Caco-2 (cell line): ENCODE measurements at regions not wholly inside any gene's neighbourhood (a gene's known extent, or its start where the extent isn't known, plus 50 kb on each side); places are given as distances from the start of the nearest gene placed in this dataset.

ENCODE experiments used
- BruUV-seq: library from RNA; stranded (reverse); fragments of 400-500 nt; replicated peaks from 2 replicates; lab custom pipeline; 2021; lab: Mats Ljungman, UMichigan
- CTCF ChIA-PET: fragments of 300-600 bp; sonication (Branson Sonifier 250); formaldehyde crosslinking; loops from one replicate; lab custom pipeline; 2022; ENCODE audit warnings: antibody characterized with exemption; lab: Charles Lee
- POLR2A ChIA-PET: fragments of 300-600 bp; sonication (Branson Sonifier 250); formaldehyde crosslinking; loops from one replicate; lab custom pipeline; 2022; ENCODE audit warnings: antibody characterized with exemption; lab: Charles Lee
- DNase-seq, 2 experiments: peaks; one replicate each; pipeline versions ENCODE4 v3.0.0 to v3.0.0-alpha.2; 2020 to 2022
- H3K27me3 ChIP-seq: replicated peaks from 2 replicates; pipeline ENCODE4 v1.6.0; 2011; ENCODE audit warnings: low read length; ENCODE audit not compliant: control insufficient read depth, insufficient read depth
- H3K36me3 ChIP-seq: 2 replicates; pipeline ENCODE4 v1.5.1; 2011; ENCODE audit warnings: low read length; ENCODE audit not compliant: control insufficient read depth, insufficient read depth
- H3K4me1 ChIP-seq: fragments of 250-450 bp; sonication (Bioruptor Pico); 2 replicates; pipeline ENCODE4 v1.5.1; 2020; ENCODE audit warnings: mild to moderate bottlenecking
- H3K4me3 ChIP-seq: 2 replicates; pipeline ENCODE4 v1.5.1; 2011; ENCODE audit warnings: low read depth, mild to moderate bottlenecking, control low read depth, low read length
- H3K9me3 ChIP-seq: fragments of 250-450 bp; sonication (Bioruptor Pico); 2 replicates; pipeline ENCODE4 v1.5.1; 2020; ENCODE audit warnings: mild to moderate bottlenecking, moderate library complexity
- H3K27ac Mint-ChIP-seq: one replicate; pipeline ENCODE4 v1.8.0; 2022; ENCODE audit warnings: mixed read lengths; ENCODE audit not compliant: unreplicated experiment
- H3K27me3 Mint-ChIP-seq: one replicate; pipeline ENCODE4 v1.8.0; 2022; ENCODE audit warnings: mixed read lengths; ENCODE audit not compliant: insufficient read depth, unreplicated experiment
- H3K36me3 Mint-ChIP-seq: one replicate; pipeline ENCODE4 v1.8.0; 2022; ENCODE audit warnings: mild to moderate bottlenecking, mixed read lengths; ENCODE audit not compliant: insufficient read depth, unreplicated experiment
- H3K4me1 Mint-ChIP-seq: one replicate; pipeline ENCODE4 v1.8.0; 2022; ENCODE audit warnings: low read depth, mixed read lengths; ENCODE audit not compliant: unreplicated experiment
- H3K4me3 Mint-ChIP-seq: one replicate; pipeline ENCODE4 v1.8.0; 2022; ENCODE audit warnings: mild to moderate bottlenecking, moderate library complexity, mixed read lengths; ENCODE audit not compliant: unreplicated experiment
- H3K9me3 Mint-ChIP-seq: one replicate; pipeline ENCODE4 v1.8.0; 2022; ENCODE audit warnings: mixed read lengths; ENCODE audit not compliant: unreplicated experiment
- intact Hi-C: fragments of 100-400 bp; cut with micrococcal nuclease; formaldehyde crosslinking; loops from one replicate; pipeline ENCODE4 v1.10.0; 2022; ENCODE audit not compliant: unreplicated experiment
- TF ChIP-seq, protein P1 (sequence below), 2 experiments: fragments of 200-600 bp in 1 of 2; IDR thresholded peaks; 1 replicate in 1 of 2; 2 replicates in 1 of 2; pipeline versions ENCODE4 v1.5.1 to v1.8.0; 2011 to 2022; ENCODE audit warnings: antibody characterized with exemption in 1 of 2, control low read depth in 1 of 2, inconsistent platforms in 1 of 2, low read depth in 1 of 2, low read length in 1 of 2, mild to moderate bottlenecking in 1 of 2, moderate library complexity in 1 of 2; ENCODE audit not compliant: insufficient read depth in 1 of 2, severe bottlenecking in 1 of 2, unreplicated experiment in 1 of 2

- DNase-seq, result no peak
- Mint-ChIP-seq H3K27me3 (no peaks in the 10 kb centered on the region), H3K9me3 (peaks cover 4% of the 10 kb centered on the region), H3K4me1 (no peaks in the 10 kb centered on the region), H3K27ac (no peak overlapping the region), H3K4me3 (no peak overlapping the region), H3K36me3 (no peaks in the 10 kb centered on the region)
- TF ChIP-seq, protein P1, sequence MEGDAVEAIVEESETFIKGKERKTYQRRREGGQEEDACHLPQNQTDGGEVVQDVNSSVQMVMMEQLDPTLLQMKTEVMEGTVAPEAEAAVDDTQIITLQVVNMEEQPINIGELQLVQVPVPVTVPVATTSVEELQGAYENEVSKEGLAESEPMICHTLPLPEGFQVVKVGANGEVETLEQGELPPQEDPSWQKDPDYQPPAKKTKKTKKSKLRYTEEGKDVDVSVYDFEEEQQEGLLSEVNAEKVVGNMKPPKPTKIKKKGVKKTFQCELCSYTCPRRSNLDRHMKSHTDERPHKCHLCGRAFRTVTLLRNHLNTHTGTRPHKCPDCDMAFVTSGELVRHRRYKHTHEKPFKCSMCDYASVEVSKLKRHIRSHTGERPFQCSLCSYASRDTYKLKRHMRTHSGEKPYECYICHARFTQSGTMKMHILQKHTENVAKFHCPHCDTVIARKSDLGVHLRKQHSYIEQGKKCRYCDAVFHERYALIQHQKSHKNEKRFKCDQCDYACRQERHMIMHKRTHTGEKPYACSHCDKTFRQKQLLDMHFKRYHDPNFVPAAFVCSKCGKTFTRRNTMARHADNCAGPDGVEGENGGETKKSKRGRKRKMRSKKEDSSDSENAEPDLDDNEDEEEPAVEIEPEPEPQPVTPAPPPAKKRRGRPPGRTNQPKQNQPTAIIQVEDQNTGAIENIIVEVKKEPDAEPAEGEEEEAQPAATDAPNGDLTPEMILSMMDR (IDR thresholded peaks at IDR 0.05; ENCODE audit: insufficient read depth in 1 of 2, low read depth in 1 of 2, low read length in 1 of 2, severe bottlenecking in 1 of 2, unreplicated experiment in 1 of 2), result no peak
- no peaks in the 10 kb centered on the region for H3K27me3 ChIP-seq
- peaks cover 22% of the 10 kb centered on the region for H3K4me1 ChIP-seq
- no peak overlapping the region for H3K4me3 ChIP-seq
- BruUV-seq, result no TSS peak
- no peaks in the 10 kb centered on the region for H3K36me3 ChIP-seq
- no peaks in the 10 kb centered on the region for H3K9me3 ChIP-seq
- ChIA-PET CTCF (no interaction called here), POLR2A (no interaction called here)
- intact Hi-C loops, result no loop called here
Observed at GRCh38 chr3:105956306-105956705, 87.5 kb upstream of the CBLB start.

- H3K27me3 Mint-ChIP-seq, result no peaks in the 10 kb centered on the region
- no peak overlapping the region for H3K4me3 ChIP-seq
- no peaks in the 10 kb centered on the region for H3K9me3 ChIP-seq
- TF ChIP-seq, protein P1 (IDR thresholded peaks at IDR 0.05; ENCODE audit: insufficient read depth in 1 of 2, low read depth in 1 of 2, low read length in 1 of 2, severe bottlenecking in 1 of 2, unreplicated experiment in 1 of 2), result no peak
- H3K36me3 ChIP-seq, result no peaks in the 10 kb centered on the region
- no peaks in the 10 kb centered on the region for H3K36me3 Mint-ChIP-seq
- CTCF ChIA-PET, result no interaction called here
- intact Hi-C loops, result no loop called here
- H3K27ac Mint-ChIP-seq, result no peak overlapping the region
- no TSS peak for BruUV-seq
- peaks cover 8% of the 10 kb centered on the region for H3K9me3 Mint-ChIP-seq
- DNase-seq, result no peak
- POLR2A ChIA-PET, result no interaction called here
- no peak overlapping the region for H3K4me3 Mint-ChIP-seq
- H3K4me1 Mint-ChIP-seq, result no peaks in the 10 kb centered on the region
- H3K27me3 ChIP-seq, result no peaks in the 10 kb centered on the region
- H3K4me1 ChIP-seq, result peaks cover 22% of the 10 kb centered on the region
Observed at GRCh38 chr3:105957722-105958121, 88.9 kb upstream of the CBLB start.

DNA sequence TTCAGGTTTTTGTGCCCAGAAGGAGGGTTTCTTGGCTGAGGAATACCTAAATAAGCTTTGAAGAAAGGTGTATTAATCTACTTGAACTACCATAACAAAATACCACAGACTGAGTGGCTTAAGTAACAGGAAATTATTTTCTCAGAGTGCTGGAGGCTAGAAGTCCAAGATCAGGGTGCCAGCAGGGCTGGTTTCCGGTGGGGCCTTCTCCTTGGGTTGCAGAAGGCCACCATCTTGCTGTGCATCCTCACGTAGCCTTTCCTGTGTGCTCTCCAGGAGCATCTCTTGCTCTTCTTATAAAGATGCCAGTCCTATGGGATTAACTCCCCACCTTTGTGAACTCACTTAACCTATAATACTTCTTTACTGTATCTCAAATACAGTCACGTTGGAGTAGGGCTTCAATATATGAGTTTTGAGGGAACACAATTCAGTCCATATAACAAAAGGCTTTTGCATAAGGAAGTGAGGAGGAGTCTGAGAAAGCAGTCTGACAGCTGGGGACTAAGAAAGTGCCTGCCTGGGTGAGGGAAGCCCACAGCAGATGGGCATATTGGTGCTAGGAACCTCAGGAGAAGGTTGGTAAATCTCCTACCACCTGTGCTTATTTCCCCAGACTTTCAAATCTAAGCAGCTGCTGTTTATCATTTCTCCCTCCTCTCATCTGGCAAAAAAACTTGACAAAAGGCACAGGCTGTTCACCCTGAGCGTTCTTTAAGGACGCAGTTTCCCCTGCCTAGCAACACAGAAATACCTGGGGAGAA lies 89.6 kb upstream of the CBLB start:
- no peaks in the 10 kb centered on the region for H3K27me3 ChIP-seq
- H3K9me3 ChIP-seq, result no peaks in the 10 kb centered on the region
- Mint-ChIP-seq H3K36me3 (no peaks in the 10 kb centered on the region), H3K4me1 (no peaks in the 10 kb centered on the region), H3K27ac (no peak overlapping the region), H3K9me3 (peaks cover 8% of the 10 kb centered on the region), H3K4me3 (no peak overlapping the region), H3K27me3 (no peaks in the 10 kb centered on the region)
- no peaks in the 10 kb centered on the region for H3K36me3 ChIP-seq
- H3K4me3 ChIP-seq, result no peak overlapping the region
- POLR2A ChIA-PET, result no interaction called here
- CTCF ChIA-PET, result no interaction called here
- TF ChIP-seq, protein P1 (IDR thresholded peaks at IDR 0.05; ENCODE audit: insufficient read depth in 1 of 2, low read depth in 1 of 2, low read length in 1 of 2, severe bottlenecking in 1 of 2, unreplicated experiment in 1 of 2), result no peak
- no TSS peak for BruUV-seq
- no peak for DNase-seq
- intact Hi-C loops, result no loop called here
- peaks cover 22% of the 10 kb centered on the region for H3K4me1 ChIP-seq
